Caco-2 (cell line): ENCODE measurements at regions not wholly inside any gene's neighbourhood (a gene's known extent, or its start where the extent isn't known, plus 50 kb on each side); places are given as distances from the start of the nearest gene placed in this dataset.

Experiments used
- BruUV-seq: library from RNA; stranded (reverse); fragments of 400-500 nt; replicated peaks from 2 replicates; lab custom pipeline; 2021; lab: Mats Ljungman, UMichigan
- CTCF ChIA-PET: fragments of 300-600 bp; sonication (Branson Sonifier 250); formaldehyde crosslinking; loops from one replicate; lab custom pipeline; 2022; ENCODE audit warnings: antibody characterized with exemption; lab: Charles Lee
- POLR2A ChIA-PET: fragments of 300-600 bp; sonication (Branson Sonifier 250); formaldehyde crosslinking; loops from one replicate; lab custom pipeline; 2022; ENCODE audit warnings: antibody characterized with exemption; lab: Charles Lee
- DNase-seq, 2 experiments: peaks; one replicate each; pipeline versions ENCODE4 v3.0.0 to v3.0.0-alpha.2; 2020 to 2022
- H3K27me3 ChIP-seq: replicated peaks from 2 replicates; pipeline ENCODE4 v1.6.0; 2011; ENCODE audit warnings: low read length; ENCODE audit not compliant: control insufficient read depth, insufficient read depth
- H3K36me3 ChIP-seq: 2 replicates; pipeline ENCODE4 v1.5.1; 2011; ENCODE audit warnings: low read length; ENCODE audit not compliant: control insufficient read depth, insufficient read depth
- H3K4me1 ChIP-seq: fragments of 250-450 bp; sonication (Bioruptor Pico); 2 replicates; pipeline ENCODE4 v1.5.1; 2020; ENCODE audit warnings: mild to moderate bottlenecking
- H3K4me3 ChIP-seq: 2 replicates; pipeline ENCODE4 v1.5.1; 2011; ENCODE audit warnings: low read depth, mild to moderate bottlenecking, control low read depth, low read length
- H3K9me3 ChIP-seq: fragments of 250-450 bp; sonication (Bioruptor Pico); 2 replicates; pipeline ENCODE4 v1.5.1; 2020; ENCODE audit warnings: mild to moderate bottlenecking, moderate library complexity
- H3K27ac Mint-ChIP-seq: one replicate; pipeline ENCODE4 v1.8.0; 2022; ENCODE audit warnings: mixed read lengths; ENCODE audit not compliant: unreplicated experiment
- H3K27me3 Mint-ChIP-seq: one replicate; pipeline ENCODE4 v1.8.0; 2022; ENCODE audit warnings: mixed read lengths; ENCODE audit not compliant: insufficient read depth, unreplicated experiment
- H3K36me3 Mint-ChIP-seq: one replicate; pipeline ENCODE4 v1.8.0; 2022; ENCODE audit warnings: mild to moderate bottlenecking, mixed read lengths; ENCODE audit not compliant: insufficient read depth, unreplicated experiment
- H3K4me1 Mint-ChIP-seq: one replicate; pipeline ENCODE4 v1.8.0; 2022; ENCODE audit warnings: low read depth, mixed read lengths; ENCODE audit not compliant: unreplicated experiment
- H3K4me3 Mint-ChIP-seq: one replicate; pipeline ENCODE4 v1.8.0; 2022; ENCODE audit warnings: mild to moderate bottlenecking, moderate library complexity, mixed read lengths; ENCODE audit not compliant: unreplicated experiment
- H3K9me3 Mint-ChIP-seq: one replicate; pipeline ENCODE4 v1.8.0; 2022; ENCODE audit warnings: mixed read lengths; ENCODE audit not compliant: unreplicated experiment
- intact Hi-C: fragments of 100-400 bp; cut with micrococcal nuclease; formaldehyde crosslinking; loops from one replicate; pipeline ENCODE4 v1.10.0; 2022; ENCODE audit not compliant: unreplicated experiment
- TF ChIP-seq, protein P1 (sequence below), 2 experiments: fragments of 200-600 bp in 1 of 2; IDR thresholded peaks; 1 replicate in 1 of 2; 2 replicates in 1 of 2; pipeline versions ENCODE4 v1.5.1 to v1.8.0; 2011 to 2022; ENCODE audit warnings: antibody characterized with exemption in 1 of 2, control low read depth in 1 of 2, inconsistent platforms in 1 of 2, low read depth in 1 of 2, low read length in 1 of 2, mild to moderate bottlenecking in 1 of 2, moderate library complexity in 1 of 2; ENCODE audit not compliant: insufficient read depth in 1 of 2, severe bottlenecking in 1 of 2, unreplicated experiment in 1 of 2

DNA sequence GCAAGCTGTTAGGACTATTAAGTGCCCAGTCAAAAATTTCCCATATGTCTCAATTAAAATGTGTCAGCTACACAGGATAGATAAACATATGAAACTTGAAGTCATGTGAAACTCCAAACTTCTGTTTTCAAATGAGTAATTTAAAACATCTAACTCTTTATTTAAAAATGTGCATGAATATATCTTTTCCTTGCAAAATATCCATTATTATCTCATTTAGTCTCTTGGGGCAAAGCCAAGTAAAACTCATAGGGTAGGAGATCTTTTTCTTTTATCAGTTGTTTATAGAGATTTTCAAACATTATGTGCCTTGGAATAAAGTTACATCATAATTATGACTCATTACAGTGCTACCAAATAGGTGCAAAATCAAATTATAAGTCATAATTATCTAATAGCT is 2020.1 kb upstream of the PRR20A start:
- no peaks in the 10 kb centered on the region for H3K9me3 Mint-ChIP-seq
- no peaks in the 10 kb centered on the region for H3K4me1 ChIP-seq
- H3K27me3 Mint-ChIP-seq = no peaks in the 10 kb centered on the region
- no peaks in the 10 kb centered on the region for H3K9me3 ChIP-seq
- no TSS peak for BruUV-seq
- H3K4me3 Mint-ChIP-seq = no peak overlapping the region
- DNase-seq = no peak
- no peak overlapping the region for H3K27ac Mint-ChIP-seq
- no peaks in the 10 kb centered on the region for H3K27me3 ChIP-seq
- intact Hi-C loops = no loop called here
- H3K4me1 Mint-ChIP-seq = no peaks in the 10 kb centered on the region
- no peaks in the 10 kb centered on the region for H3K36me3 Mint-ChIP-seq
- H3K36me3 ChIP-seq = no peaks in the 10 kb centered on the region
- H3K4me3 ChIP-seq = no peak overlapping the region
- POLR2A ChIA-PET = no interaction called here
- TF ChIP-seq, protein P1, sequence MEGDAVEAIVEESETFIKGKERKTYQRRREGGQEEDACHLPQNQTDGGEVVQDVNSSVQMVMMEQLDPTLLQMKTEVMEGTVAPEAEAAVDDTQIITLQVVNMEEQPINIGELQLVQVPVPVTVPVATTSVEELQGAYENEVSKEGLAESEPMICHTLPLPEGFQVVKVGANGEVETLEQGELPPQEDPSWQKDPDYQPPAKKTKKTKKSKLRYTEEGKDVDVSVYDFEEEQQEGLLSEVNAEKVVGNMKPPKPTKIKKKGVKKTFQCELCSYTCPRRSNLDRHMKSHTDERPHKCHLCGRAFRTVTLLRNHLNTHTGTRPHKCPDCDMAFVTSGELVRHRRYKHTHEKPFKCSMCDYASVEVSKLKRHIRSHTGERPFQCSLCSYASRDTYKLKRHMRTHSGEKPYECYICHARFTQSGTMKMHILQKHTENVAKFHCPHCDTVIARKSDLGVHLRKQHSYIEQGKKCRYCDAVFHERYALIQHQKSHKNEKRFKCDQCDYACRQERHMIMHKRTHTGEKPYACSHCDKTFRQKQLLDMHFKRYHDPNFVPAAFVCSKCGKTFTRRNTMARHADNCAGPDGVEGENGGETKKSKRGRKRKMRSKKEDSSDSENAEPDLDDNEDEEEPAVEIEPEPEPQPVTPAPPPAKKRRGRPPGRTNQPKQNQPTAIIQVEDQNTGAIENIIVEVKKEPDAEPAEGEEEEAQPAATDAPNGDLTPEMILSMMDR (IDR thresholded peaks at IDR 0.05; ENCODE audit: insufficient read depth in 1 of 2, low read depth in 1 of 2, low read length in 1 of 2, severe bottlenecking in 1 of 2, unreplicated experiment in 1 of 2) = no peak
- CTCF ChIA-PET = no interaction called here

DNA sequence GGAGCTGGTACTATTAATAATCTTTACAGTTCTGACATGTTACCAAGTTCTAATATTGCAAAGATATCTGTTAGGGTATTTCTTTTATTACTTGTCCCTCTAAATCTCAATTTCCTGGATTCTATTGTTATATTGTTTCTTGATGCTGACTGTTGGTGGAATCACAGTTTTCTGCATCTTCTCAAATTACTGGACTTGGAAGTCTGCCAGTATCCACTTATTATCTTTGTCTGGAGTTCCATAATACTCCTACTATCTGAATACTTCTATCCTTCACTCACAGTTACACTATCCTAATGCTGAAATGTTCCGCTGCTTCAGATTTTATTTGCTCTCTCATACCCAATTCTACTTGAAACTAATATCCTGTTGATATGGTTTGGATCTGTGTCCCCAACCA is 1985.7 kb upstream of the PRR20A start:
- no peaks in the 10 kb centered on the region for H3K36me3 Mint-ChIP-seq
- Histone ChIP-seq H3K4me1 (no peaks in the 10 kb centered on the region), H3K4me3 (no peak overlapping the region), H3K36me3 (no peaks in the 10 kb centered on the region), H3K27me3 (no peaks in the 10 kb centered on the region), H3K9me3 (no peaks in the 10 kb centered on the region; the same call in none of the 2 replicates)
- DNase-seq = no peak
- ChIA-PET CTCF (no interaction called here), POLR2A (no interaction called here)
- no peaks in the 10 kb centered on the region for H3K4me1 Mint-ChIP-seq
- no peak overlapping the region for H3K4me3 Mint-ChIP-seq
- no TSS peak for BruUV-seq
- H3K9me3 Mint-ChIP-seq = peaks cover 23% of the 10 kb centered on the region
- intact Hi-C loops = no loop called here
- no peaks in the 10 kb centered on the region for H3K27me3 Mint-ChIP-seq
- TF ChIP-seq, protein P1 (IDR thresholded peaks at IDR 0.05; ENCODE audit: insufficient read depth in 1 of 2, low read depth in 1 of 2, low read length in 1 of 2, severe bottlenecking in 1 of 2, unreplicated experiment in 1 of 2) = no peak
- H3K27ac Mint-ChIP-seq = no peak overlapping the region

DNA sequence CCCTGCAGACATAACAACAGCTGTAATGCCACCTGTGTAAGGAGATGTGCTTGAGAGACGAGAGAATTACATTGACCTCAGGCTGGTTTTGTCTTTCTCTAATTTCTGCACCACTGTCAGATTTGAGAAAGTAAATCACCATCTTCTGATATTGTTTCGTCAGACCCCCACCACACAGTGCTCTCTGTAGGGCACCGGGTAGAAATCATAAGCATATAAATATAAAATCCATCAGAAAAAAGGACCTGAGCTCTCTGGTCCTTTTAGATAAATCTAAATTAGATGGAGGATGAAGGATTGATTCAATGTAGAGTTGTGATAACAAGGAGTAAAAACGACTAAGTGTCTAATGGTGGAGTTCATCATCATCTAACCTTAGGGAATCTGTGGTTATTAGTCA is 1981.0 kb upstream of the PRR20A start:
- no peaks in the 10 kb centered on the region for H3K27me3 ChIP-seq
- Mint-ChIP-seq H3K27ac (no peak overlapping the region), H3K4me1 (no peaks in the 10 kb centered on the region), H3K36me3 (no peaks in the 10 kb centered on the region), H3K9me3 (peaks cover 23% of the 10 kb centered on the region), H3K4me3 (no peak overlapping the region), H3K27me3 (no peaks in the 10 kb centered on the region)
- ChIA-PET CTCF (no interaction called here), POLR2A (no interaction called here)
- H3K4me1 ChIP-seq = no peaks in the 10 kb centered on the region
- DNase-seq = no peak
- H3K9me3 ChIP-seq = no peaks in the 10 kb centered on the region; the same call in none of the 2 replicates
- intact Hi-C loops = no loop called here
- H3K36me3 ChIP-seq = no peaks in the 10 kb centered on the region
- no TSS peak for BruUV-seq
- TF ChIP-seq, protein P1 (IDR thresholded peaks at IDR 0.05; ENCODE audit: insufficient read depth in 1 of 2, low read depth in 1 of 2, low read length in 1 of 2, severe bottlenecking in 1 of 2, unreplicated experiment in 1 of 2) = no peak
- no peak overlapping the region for H3K4me3 ChIP-seq
